Mesothelial cell of epicardium (in vitro differentiated cells): ENCODE measurements at regions not wholly inside any gene's neighbourhood (a gene's known extent, or its start where the extent isn't known, plus 50 kb on each side); places are given as distances from the start of the nearest gene placed in this dataset.
A peak's percentile ranks its signal among the peaks of the same experiment; 100 is the strongest.
"Not testable (repeated sequence)": the region's sequence is repeated elsewhere in the genome, so short reads cannot be mapped to it uniquely, and the experiment has no call there.

Source experiments
- DNase-seq, 2 experiments: peaks; one replicate each; pipeline ENCODE4 v3.0.0; 2021; ENCODE audit warnings: low spot score in 2 of 2; ENCODE audit not compliant: unreplicated experiment in 2 of 2
- H3K27ac Mint-ChIP-seq: 2 replicates; pipeline ENCODE4 v1.8.0; 2021; ENCODE audit warnings: mixed read lengths
- H3K27me3 Mint-ChIP-seq: 2 replicates; pipeline ENCODE4 v1.8.0; 2021; ENCODE audit warnings: low read depth, mixed read lengths
- H3K36me3 Mint-ChIP-seq: 2 replicates; pipeline ENCODE4 v1.8.0; 2021; ENCODE audit warnings: mixed read lengths
- H3K4me1 Mint-ChIP-seq: 2 replicates; pipeline ENCODE4 v1.8.0; 2021; ENCODE audit warnings: mixed read lengths
- H3K4me3 Mint-ChIP-seq: 2 replicates; pipeline ENCODE4 v1.8.0; 2021; ENCODE audit warnings: mild to moderate bottlenecking, moderate library complexity, mixed read lengths
- H3K9me3 Mint-ChIP-seq: 2 replicates; pipeline ENCODE4 v1.8.0; 2021; ENCODE audit warnings: mixed read lengths
- TF ChIP-seq, protein P1 (sequence below): fragments of 200-600 bp; sonication (generic); IDR thresholded peaks from one replicate; pipeline ENCODE4 v1.5.0; 2021; ENCODE audit warnings: antibody characterized with exemption; ENCODE audit not compliant: unreplicated experiment

DNA sequence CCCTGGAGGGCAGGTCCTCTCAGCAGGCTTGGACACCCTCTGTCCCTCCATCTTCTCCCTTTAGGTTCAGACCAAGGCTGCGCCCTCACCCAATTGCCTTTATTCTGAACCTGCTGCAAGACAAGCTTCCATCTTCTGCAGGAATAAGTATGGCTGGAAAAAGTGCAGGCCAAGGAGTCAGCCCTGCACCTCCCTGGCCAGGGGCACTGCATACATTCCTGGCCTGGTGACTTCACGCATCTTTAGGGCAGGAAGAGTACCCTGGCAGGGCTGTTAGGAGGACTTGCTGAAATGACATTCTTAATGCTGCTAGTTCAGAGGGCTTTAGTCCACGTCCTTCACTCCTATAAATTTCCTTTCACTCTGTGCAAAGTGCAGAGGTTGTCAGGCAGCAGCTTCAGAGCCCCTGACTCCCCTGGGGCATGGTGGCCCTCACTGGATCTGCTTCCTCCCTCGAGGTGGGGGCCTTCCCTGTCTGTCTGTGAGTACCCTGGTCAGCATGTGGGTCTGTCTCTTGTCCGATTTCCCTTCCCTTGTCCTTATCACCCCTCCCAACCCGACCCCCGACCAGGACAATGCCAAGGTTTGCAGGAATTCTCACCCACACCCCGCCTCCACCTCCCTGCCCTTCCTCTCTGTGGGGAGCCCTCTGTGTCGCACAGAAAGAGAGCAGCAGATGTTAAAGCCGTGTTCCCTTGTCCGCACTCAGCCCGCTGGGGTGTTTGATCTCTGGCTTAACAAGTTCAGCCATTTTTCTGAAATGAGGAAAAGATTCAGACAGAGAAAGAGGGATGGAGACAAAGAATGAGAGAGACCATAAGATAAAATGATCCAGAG lies 124.5 kb upstream of the SYT13 start:
- Mint-ChIP-seq H3K27ac (peak overlapping the region; percentile 23), H3K9me3 (no peaks in the 10 kb centered on the region), H3K27me3 (peaks cover 13% of the 10 kb centered on the region), H3K4me1 (peaks cover 28% of the 10 kb centered on the region), H3K4me3 (no peak overlapping the region), H3K36me3 (no peaks in the 10 kb centered on the region)
- TF ChIP-seq, protein P1, sequence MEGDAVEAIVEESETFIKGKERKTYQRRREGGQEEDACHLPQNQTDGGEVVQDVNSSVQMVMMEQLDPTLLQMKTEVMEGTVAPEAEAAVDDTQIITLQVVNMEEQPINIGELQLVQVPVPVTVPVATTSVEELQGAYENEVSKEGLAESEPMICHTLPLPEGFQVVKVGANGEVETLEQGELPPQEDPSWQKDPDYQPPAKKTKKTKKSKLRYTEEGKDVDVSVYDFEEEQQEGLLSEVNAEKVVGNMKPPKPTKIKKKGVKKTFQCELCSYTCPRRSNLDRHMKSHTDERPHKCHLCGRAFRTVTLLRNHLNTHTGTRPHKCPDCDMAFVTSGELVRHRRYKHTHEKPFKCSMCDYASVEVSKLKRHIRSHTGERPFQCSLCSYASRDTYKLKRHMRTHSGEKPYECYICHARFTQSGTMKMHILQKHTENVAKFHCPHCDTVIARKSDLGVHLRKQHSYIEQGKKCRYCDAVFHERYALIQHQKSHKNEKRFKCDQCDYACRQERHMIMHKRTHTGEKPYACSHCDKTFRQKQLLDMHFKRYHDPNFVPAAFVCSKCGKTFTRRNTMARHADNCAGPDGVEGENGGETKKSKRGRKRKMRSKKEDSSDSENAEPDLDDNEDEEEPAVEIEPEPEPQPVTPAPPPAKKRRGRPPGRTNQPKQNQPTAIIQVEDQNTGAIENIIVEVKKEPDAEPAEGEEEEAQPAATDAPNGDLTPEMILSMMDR: no peak
- DNase-seq: no peak

DNA sequence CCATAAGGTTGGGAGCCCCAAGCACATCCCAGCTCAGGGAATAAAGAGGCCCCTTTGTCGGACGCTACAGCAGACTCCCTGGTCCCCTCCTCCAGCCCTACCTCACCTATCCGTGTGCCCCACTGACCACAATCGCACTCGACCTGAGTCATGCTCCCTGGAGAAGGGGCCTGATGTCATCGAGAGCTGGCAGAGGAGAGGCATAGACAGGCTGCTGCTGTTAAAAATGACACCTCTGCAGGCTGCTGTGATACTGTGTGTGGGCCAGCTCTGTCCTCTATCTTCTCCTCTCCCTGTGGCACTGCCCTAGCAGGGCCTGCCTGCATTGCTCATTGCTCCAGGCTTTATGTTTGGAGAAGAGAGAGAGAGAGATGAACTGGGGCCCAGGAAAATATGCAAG lies 123.4 kb upstream of the SYT13 start:
- no peaks in the 10 kb centered on the region for H3K9me3 Mint-ChIP-seq
- no peak for DNase-seq
- no peak overlapping the region for H3K4me3 Mint-ChIP-seq
- H3K27ac Mint-ChIP-seq: no peak overlapping the region
- TF ChIP-seq, protein P1: no peak
- H3K27me3 Mint-ChIP-seq: peaks cover 18% of the 10 kb centered on the region
- H3K36me3 Mint-ChIP-seq: no peaks in the 10 kb centered on the region
- peaks cover 28% of the 10 kb centered on the region for H3K4me1 Mint-ChIP-seq

DNA sequence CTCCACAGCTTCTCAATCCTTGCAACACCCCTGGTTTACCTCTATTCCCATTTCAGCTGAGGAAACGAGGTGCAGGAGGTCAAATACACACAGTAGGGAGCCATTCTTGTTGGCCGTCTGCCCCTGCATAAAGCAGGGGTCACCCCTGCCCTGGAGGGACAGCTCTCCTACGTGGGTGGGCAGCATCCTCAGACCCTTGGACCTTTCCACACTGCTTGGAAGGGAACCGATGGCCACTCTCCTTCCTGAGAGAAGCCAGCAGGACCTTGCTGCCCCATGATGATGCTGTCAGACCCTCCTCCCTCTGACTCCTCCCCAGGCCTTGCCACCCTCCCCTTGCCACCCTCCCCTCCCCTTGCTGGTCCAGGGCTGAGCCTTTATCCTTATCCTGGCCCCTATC lies 121.1 kb upstream of the SYT13 start:
- no peak for DNase-seq
- TF ChIP-seq, protein P1: no peak
- Mint-ChIP-seq H3K36me3 (no peaks in the 10 kb centered on the region), H3K9me3 (no peaks in the 10 kb centered on the region), H3K4me1 (peaks cover 22% of the 10 kb centered on the region), H3K4me3 (no peak overlapping the region), H3K27ac (no peak overlapping the region), H3K27me3 (peaks cover 29% of the 10 kb centered on the region)

DNA sequence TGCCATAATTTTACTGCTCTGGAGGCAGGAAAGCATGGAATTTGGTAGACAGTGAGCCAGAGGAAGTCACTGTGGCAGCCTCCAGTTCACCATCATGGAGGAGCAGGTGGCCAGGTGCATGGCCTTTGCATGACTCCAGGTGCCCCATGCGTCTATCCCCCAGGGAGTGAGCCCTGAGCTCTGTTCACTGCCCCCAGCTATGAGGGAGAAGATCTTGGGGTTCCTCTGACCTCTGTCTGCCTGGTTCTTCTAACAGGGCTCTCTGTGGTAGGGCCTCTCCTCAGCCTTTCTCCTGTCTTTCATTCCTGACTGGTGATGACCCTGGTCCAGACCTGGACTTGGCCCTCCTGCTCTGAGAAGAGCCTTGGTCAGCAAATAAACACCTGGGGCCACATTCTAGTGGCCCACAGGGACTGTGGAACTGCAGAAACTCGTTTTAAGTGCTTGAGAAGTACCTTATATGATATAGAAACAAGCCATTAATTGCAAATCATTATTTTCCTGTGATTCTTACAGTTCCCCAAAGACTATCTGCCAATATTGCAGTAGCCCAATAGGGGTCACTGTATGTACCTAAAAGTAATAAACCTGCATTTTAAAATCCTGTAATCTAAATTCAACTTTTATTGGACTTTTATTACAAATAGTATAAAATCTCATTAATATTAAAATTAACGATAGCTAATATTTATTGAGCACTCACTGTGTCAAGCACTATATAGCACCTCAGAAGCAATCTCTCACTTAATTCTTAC lies 120.0 kb upstream of the SYT13 start:
- no peaks in the 10 kb centered on the region for H3K36me3 Mint-ChIP-seq
- no peaks in the 10 kb centered on the region for H3K9me3 Mint-ChIP-seq
- TF ChIP-seq, protein P1: peak; percentile 51
- H3K27me3 Mint-ChIP-seq: peaks cover 28% of the 10 kb centered on the region
- H3K4me1 Mint-ChIP-seq: peaks cover 14% of the 10 kb centered on the region
- no peak overlapping the region for H3K4me3 Mint-ChIP-seq
- no peak overlapping the region for H3K27ac Mint-ChIP-seq
- no peak for DNase-seq

DNA sequence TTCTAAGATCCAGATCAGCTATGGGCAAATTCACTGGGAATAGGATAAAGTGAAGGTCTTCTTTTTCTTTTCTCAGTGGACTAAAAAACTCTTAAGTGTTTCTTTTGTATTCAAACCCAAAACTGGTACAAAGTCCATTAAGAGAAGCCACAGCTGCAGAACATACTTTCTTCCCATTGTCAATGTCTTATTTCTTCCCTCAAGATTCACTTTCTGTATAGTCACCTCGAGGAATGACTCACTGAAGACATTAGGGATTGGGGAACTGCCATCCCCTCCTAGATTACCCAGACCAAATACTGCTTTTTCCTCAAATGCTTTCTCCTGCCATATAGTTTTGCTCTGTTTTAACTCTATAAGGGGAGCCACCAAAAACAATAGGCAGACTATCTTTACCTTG lies 117.4 kb upstream of the SYT13 start:
- not testable (repeated sequence) for H3K9me3 Mint-ChIP-seq, H3K27ac Mint-ChIP-seq, H3K4me1 Mint-ChIP-seq, H3K36me3 Mint-ChIP-seq, DNase-seq, H3K4me3 Mint-ChIP-seq
- H3K27me3 Mint-ChIP-seq: peaks cover 25% of the 10 kb centered on the region

DNA sequence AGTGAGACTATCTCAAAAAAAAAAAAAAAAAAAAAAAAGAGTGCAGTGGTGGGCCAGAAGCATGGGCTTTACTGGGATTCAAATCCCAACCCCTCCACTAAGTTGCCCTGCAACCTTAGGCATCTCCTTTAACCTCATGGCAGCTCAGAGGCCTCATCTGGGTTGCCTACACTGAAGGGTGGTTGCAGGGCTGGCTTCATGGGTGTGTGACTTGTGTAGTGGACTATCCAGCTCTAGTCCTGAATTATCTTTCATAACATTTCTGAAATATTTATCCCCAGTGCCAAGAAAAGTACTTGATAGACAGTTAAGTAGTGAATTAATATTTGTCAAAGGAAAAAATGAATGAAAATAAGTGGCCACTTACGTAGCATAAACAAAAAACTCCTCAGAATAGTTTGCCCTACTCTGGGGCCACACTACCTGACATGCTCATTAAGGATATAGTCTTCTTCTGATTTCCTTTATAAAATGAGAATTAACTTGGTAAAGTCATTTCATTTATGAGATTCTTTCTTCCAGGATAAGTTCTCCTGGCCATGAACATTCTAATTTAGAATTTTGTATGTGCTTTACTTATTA lies 116.0 kb upstream of the SYT13 start:
- H3K9me3 Mint-ChIP-seq: no peaks in the 10 kb centered on the region
- no peak overlapping the region for H3K27ac Mint-ChIP-seq
- no peak for DNase-seq
- H3K36me3 Mint-ChIP-seq: no peaks in the 10 kb centered on the region
- TF ChIP-seq, protein P1: no peak
- peaks cover 23% of the 10 kb centered on the region for H3K27me3 Mint-ChIP-seq
- H3K4me1 Mint-ChIP-seq: no peaks in the 10 kb centered on the region
- no peak overlapping the region for H3K4me3 Mint-ChIP-seq
